Liver (tissue), 3 donors: ENCODE measurements at regions not wholly inside any gene's neighbourhood (a gene's known extent, or its start where the extent isn't known, plus 50 kb on each side); places are given as distances from the start of the nearest gene placed in this dataset.

ENCODE experiments used
- TAF1 ChIP-seq: conservative IDR thresholded peaks from 2 replicates; pipeline ENCODE4 v1.6.1; 2016; ENCODE audit warnings: antibody characterized with exemption, mild to moderate bottlenecking
- TF ChIP-seq, protein P1 (sequence below): fragments of 150-350 bp; IDR thresholded peaks from 2 replicates; pipeline ENCODE4 v1.5.1; 2017; ENCODE audit warnings: improper control_type of control experiment, low read depth, low read length; ENCODE audit not compliant: missing input control
- TF ChIP-seq, protein P2 (sequence below): IDR thresholded peaks from 2 replicates; pipeline ENCODE4 v1.6.1; 2016; ENCODE audit warnings: antibody characterized with exemption, mild to moderate bottlenecking
- donor health status: healthy.
- donor health status: healthy.

DNA sequence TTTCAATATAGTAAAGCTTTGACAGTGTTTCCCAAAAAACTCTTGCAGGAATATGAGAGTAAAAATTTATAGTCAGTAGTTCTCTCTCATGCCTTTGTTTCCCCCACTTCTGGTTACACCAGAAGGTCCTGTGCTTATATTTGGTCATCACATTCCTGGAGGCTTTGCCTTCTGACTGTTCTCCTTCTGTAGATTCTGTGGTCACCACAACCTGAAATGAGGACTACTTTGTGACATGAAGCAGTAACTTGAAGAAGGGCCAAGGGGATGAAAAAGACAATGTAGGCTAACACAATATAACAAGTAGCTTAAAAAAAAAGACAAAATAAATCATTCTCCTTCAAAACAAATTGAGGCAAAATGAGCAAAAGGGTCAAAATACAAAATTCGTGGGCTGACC, 366.2 kb upstream of the NR3C2 start:
- TF ChIP-seq, protein P1, sequence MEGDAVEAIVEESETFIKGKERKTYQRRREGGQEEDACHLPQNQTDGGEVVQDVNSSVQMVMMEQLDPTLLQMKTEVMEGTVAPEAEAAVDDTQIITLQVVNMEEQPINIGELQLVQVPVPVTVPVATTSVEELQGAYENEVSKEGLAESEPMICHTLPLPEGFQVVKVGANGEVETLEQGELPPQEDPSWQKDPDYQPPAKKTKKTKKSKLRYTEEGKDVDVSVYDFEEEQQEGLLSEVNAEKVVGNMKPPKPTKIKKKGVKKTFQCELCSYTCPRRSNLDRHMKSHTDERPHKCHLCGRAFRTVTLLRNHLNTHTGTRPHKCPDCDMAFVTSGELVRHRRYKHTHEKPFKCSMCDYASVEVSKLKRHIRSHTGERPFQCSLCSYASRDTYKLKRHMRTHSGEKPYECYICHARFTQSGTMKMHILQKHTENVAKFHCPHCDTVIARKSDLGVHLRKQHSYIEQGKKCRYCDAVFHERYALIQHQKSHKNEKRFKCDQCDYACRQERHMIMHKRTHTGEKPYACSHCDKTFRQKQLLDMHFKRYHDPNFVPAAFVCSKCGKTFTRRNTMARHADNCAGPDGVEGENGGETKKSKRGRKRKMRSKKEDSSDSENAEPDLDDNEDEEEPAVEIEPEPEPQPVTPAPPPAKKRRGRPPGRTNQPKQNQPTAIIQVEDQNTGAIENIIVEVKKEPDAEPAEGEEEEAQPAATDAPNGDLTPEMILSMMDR, result no peak
- TF ChIP-seq, protein P2, sequence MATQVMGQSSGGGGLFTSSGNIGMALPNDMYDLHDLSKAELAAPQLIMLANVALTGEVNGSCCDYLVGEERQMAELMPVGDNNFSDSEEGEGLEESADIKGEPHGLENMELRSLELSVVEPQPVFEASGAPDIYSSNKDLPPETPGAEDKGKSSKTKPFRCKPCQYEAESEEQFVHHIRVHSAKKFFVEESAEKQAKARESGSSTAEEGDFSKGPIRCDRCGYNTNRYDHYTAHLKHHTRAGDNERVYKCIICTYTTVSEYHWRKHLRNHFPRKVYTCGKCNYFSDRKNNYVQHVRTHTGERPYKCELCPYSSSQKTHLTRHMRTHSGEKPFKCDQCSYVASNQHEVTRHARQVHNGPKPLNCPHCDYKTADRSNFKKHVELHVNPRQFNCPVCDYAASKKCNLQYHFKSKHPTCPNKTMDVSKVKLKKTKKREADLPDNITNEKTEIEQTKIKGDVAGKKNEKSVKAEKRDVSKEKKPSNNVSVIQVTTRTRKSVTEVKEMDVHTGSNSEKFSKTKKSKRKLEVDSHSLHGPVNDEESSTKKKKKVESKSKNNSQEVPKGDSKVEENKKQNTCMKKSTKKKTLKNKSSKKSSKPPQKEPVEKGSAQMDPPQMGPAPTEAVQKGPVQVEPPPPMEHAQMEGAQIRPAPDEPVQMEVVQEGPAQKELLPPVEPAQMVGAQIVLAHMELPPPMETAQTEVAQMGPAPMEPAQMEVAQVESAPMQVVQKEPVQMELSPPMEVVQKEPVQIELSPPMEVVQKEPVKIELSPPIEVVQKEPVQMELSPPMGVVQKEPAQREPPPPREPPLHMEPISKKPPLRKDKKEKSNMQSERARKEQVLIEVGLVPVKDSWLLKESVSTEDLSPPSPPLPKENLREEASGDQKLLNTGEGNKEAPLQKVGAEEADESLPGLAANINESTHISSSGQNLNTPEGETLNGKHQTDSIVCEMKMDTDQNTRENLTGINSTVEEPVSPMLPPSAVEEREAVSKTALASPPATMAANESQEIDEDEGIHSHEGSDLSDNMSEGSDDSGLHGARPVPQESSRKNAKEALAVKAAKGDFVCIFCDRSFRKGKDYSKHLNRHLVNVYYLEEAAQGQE, result no peak
- no peak for TF ChIP-seq TAF1
